ENCODE measurements at regions not wholly inside any gene's neighbourhood (a gene's known extent, or its start where the extent isn't known, plus 50 kb on each side); places are given as distances from the start of the nearest gene placed in this dataset.
"Not testable (repeated sequence)": the region's sequence is repeated elsewhere in the genome, so short reads cannot be mapped to it uniquely, and the experiment has no call there.

DNA sequence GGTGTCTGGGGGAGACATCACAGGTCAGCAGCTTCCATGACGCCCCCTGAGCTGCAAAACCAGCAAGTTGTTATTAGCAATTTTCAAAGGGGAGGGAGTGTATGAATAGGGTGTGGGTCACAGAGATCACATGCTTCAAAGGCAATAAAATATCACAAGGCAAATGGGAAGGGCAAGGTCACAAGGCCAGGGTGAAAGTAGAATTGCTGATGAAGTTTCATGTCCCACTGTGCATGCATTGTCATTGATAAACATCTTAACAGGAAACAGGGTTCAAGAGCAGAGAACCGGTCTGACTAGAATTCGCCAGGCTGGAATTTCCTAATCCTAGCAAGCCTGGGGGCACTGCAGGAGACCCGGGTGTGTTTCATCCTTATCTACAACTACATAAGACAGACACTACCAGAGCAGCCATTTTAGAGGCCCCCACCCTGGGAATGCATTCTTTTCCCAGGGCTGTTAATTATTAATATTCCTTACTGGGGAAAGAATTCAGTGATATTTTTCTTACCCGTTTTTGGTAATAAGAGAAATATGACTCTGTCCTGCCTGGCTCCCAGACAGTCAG is 494.2 kb upstream of the POM121L12 start:
- not testable (repeated sequence) for TF ChIP-seq CTCF, POLR2A (IDR thresholded peaks at IDR 0.05)

All from lower leg skin (tissue), 3 donors.